ENCODE measurements at regions not wholly inside any gene's neighbourhood (a gene's known extent, or its start where the extent isn't known, plus 50 kb on each side); places are given as distances from the start of the nearest gene placed in this dataset.

DNA sequence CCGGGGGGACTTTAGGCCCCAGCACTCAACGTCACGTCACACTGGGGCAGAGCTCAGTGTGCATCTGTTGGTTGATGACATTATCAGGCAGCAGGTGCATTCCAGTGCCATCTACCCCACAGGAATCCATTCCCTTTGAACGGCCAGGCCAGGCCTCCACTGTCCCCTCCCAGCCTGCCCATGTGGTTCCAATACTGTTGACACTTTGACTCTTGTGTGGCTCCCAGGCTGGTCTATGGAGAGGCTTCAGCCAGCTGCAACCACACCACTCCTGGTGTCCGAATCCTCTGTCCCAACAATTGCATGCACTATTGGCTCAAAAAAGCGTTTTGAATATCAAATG lies 92.0 kb upstream of the SIM2 start:
- TF ChIP-seq, protein P1, sequence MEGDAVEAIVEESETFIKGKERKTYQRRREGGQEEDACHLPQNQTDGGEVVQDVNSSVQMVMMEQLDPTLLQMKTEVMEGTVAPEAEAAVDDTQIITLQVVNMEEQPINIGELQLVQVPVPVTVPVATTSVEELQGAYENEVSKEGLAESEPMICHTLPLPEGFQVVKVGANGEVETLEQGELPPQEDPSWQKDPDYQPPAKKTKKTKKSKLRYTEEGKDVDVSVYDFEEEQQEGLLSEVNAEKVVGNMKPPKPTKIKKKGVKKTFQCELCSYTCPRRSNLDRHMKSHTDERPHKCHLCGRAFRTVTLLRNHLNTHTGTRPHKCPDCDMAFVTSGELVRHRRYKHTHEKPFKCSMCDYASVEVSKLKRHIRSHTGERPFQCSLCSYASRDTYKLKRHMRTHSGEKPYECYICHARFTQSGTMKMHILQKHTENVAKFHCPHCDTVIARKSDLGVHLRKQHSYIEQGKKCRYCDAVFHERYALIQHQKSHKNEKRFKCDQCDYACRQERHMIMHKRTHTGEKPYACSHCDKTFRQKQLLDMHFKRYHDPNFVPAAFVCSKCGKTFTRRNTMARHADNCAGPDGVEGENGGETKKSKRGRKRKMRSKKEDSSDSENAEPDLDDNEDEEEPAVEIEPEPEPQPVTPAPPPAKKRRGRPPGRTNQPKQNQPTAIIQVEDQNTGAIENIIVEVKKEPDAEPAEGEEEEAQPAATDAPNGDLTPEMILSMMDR (IDR thresholded peaks at IDR 0.05; ENCODE audit: unreplicated experiment in 3 of 3): no peak
- H3K9me3 Mint-ChIP-seq: peaks cover 12% of the 10 kb centered on the region
- no peaks in the 10 kb centered on the region for H3K4me1 Mint-ChIP-seq
- no peak overlapping the region for H3K27ac Mint-ChIP-seq
- H3K4me3 Mint-ChIP-seq: no peak overlapping the region
- H3K27me3 Mint-ChIP-seq (ENCODE audit: low read depth): peaks cover 33% of the 10 kb centered on the region
- no peaks in the 10 kb centered on the region for H3K36me3 Mint-ChIP-seq (ENCODE audit: low read depth)

DNA sequence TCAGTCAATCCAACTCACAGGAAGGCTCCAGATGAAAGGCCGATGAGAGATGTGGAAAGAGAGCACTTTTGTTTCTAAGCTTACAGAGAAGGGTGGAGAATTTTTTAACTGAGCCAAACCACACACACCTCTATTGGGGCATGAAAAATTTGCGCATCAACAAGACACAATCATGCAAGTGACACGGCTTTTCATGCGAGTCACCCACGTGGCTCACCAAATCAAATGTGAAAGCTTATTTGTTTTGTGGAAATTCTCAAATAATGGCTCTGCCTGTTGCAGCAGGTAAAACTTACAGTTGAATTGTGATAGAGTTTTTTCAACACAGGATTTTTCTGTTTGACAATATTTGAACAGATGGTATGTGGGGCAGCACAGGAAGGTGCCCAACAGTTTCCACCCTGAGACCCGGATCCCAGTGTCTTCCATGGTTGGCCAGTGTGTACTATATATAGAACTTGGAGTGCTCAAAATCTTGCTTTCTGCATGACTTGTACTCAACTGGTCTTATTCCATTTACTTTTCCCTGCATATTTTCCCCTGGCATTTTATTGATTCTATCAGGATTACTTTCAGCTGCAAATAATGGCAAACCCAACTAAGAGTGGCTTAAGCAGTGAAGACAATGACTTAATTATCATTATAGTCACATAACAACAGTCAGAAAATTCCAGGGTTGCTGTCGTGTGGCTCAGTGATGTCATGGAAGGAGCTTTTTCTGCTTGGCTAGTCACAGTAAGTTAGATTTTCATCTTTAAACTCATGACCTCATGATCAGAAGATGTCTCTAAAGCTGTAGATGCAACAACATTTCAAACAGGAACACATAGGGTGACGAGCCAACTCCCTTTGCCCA lies 90.6 kb upstream of the SIM2 start:
- Mint-ChIP-seq H3K36me3 (ENCODE audit: low read depth) (peaks cover 3% of the 10 kb centered on the region), H3K9me3 (peaks cover 14% of the 10 kb centered on the region), H3K4me1 (no peaks in the 10 kb centered on the region), H3K27ac (no peak overlapping the region), H3K4me3 (no peak overlapping the region), H3K27me3 (ENCODE audit: low read depth) (peaks cover 35% of the 10 kb centered on the region)
- TF ChIP-seq, protein P1 (IDR thresholded peaks at IDR 0.05; ENCODE audit: unreplicated experiment in 3 of 3): no peak

DNA sequence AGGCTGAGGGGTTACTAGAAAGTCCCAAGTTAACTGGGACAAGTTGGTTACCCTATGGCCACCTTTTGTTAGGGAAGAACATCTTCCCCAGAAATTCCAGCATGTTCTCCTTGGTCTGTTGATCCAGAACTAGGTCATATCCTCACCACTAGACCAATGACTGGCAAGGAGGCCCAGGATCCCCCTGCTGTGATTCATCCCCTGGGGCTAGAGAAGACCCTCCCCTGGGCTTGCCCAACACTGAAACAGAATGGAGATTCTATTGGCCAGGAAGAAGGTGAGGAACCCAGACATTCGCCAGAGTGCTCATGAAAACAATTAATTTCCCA lies 90.1 kb upstream of the SIM2 start:
- peaks cover 34% of the 10 kb centered on the region for H3K27me3 Mint-ChIP-seq (ENCODE audit: low read depth)
- no peaks in the 10 kb centered on the region for H3K4me1 Mint-ChIP-seq
- TF ChIP-seq, protein P1 (IDR thresholded peaks at IDR 0.05; ENCODE audit: unreplicated experiment in 3 of 3): no peak
- H3K4me3 Mint-ChIP-seq: no peak overlapping the region
- H3K27ac Mint-ChIP-seq: no peak overlapping the region
- peaks cover 4% of the 10 kb centered on the region for H3K36me3 Mint-ChIP-seq (ENCODE audit: low read depth)
- peaks cover 14% of the 10 kb centered on the region for H3K9me3 Mint-ChIP-seq

DNA sequence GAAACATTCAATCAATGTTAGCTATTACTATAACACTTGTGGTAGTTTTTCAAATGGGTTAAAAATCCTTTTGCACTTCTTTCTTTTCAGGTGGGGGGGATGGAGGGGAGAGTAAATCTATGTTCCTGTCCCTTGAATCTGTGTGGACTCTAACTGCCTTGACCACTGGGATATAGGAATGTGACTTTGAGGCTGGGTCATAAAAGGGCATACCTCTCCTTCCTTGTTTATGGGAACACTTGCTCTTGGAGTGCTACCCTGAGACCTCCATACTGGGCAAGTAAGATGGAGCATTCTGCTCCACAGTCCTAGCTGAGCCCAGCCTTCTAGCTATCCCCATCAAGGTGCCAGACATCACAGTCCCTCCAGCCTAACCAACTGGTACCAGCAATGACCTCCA lies 89.3 kb upstream of the SIM2 start:
- no peaks in the 10 kb centered on the region for H3K4me1 Mint-ChIP-seq
- TF ChIP-seq, protein P1 (IDR thresholded peaks at IDR 0.05; ENCODE audit: unreplicated experiment in 3 of 3): no peak

DNA sequence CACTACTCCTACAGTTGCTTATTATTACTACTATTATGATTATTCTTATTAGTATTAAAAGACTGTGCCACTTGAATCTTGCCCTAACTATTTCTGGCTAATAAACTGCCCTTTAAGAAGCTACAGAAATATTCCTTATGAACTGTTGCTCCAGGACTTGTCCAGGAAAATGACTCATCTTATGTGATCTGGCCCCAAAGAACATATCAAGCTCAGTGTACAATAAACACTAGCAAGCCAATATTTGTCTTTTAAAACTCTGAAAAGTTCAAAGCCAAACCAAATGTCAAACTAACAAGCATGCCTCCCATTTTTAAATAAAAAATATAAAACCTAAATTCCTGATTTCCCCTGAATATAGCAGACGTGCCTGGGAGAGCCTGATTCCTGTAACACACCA lies 88.7 kb upstream of the SIM2 start:
- peaks cover 4% of the 10 kb centered on the region for H3K36me3 Mint-ChIP-seq (ENCODE audit: low read depth)
- H3K9me3 Mint-ChIP-seq: peaks cover 25% of the 10 kb centered on the region
- TF ChIP-seq, protein P1 (IDR thresholded peaks at IDR 0.05; ENCODE audit: unreplicated experiment in 3 of 3): no peak
- no peak overlapping the region for H3K4me3 Mint-ChIP-seq
- peaks cover 22% of the 10 kb centered on the region for H3K27me3 Mint-ChIP-seq (ENCODE audit: low read depth)
- H3K4me1 Mint-ChIP-seq: no peaks in the 10 kb centered on the region
- H3K27ac Mint-ChIP-seq: no peak overlapping the region

More for the DNA sequence above, 89.3 kb upstream of the SIM2 start:
- peaks cover 20% of the 10 kb centered on the region for H3K9me3 Mint-ChIP-seq
- H3K36me3 Mint-ChIP-seq (ENCODE audit: low read depth): peaks cover 4% of the 10 kb centered on the region
- H3K27ac Mint-ChIP-seq: no peak overlapping the region
- H3K4me3 Mint-ChIP-seq: no peak overlapping the region
- peaks cover 26% of the 10 kb centered on the region for H3K27me3 Mint-ChIP-seq (ENCODE audit: low read depth)

DNA sequence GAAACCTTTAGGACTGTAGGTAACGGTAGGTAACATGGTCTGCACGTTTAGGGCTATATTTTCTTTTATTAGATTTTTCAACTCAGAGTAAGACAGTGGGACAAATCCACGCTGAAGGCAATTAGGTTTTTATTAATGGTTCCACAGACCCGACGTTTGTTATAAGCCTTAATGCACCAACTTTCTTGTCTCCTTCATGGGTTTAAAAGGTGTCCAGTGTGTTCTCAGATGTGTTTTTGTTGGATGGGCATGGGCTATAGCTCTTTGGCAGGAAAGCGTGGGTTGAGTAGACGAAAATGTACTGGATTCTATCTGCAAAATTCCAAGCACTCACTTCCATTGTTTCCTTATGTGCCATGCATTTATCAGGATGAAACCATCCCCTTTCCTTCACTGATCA lies 88.0 kb upstream of the SIM2 start:
- Mint-ChIP-seq H3K4me3 (no peak overlapping the region), H3K9me3 (peaks cover 30% of the 10 kb centered on the region), H3K36me3 (ENCODE audit: low read depth) (peaks cover 8% of the 10 kb centered on the region), H3K27me3 (ENCODE audit: low read depth) (peaks cover 19% of the 10 kb centered on the region), H3K4me1 (no peaks in the 10 kb centered on the region), H3K27ac (no peak overlapping the region)
- TF ChIP-seq, protein P1 (IDR thresholded peaks at IDR 0.05; ENCODE audit: unreplicated experiment in 3 of 3): no peak

All from nephron (organoid).